HEK293 (cell line): ENCODE measurements at regions not wholly inside any gene's neighbourhood (a gene's known extent, or its start where the extent isn't known, plus 50 kb on each side); places are given as distances from the start of the nearest gene placed in this dataset.

Source experiments
- TRIM28 ChIP-seq: IDR thresholded peaks from 2 replicates; pipeline ENCODE4 v1.6.1; 2011; ENCODE audit warnings: low read length, control low read depth, borderline replicate concordance
- ZNF202 ChIP-seq: fragments of 450-650 bp; formaldehyde crosslinking; IDR thresholded peaks from 2 replicates; pipeline ENCODE4 v1.5.1; 2016; ENCODE audit warnings: missing biosample characterization, missing genetic modification characterization, borderline replicate concordance

- no peak for TF ChIP-seq TRIM28
- TF ChIP-seq ZNF202 (tag by site-specific recombination), result no peak
Measured at GRCh38 chr10:120406376-120406775, 50.7 kb upstream of the PLPP4 start (continued).
